Gastroesophageal sphincter (tissue), 3 donors: ENCODE measurements at regions not wholly inside any gene's neighbourhood (a gene's known extent, or its start where the extent isn't known, plus 50 kb on each side); places are given as distances from the start of the nearest gene placed in this dataset.

ENCODE experiments used
- CTCF ChIP-seq, 4 experiments: fragments of 200-600 bp in 2 of 4; fragments of 450-650 bp in 2 of 4; sonication (generic) in 1 of 4; IDR thresholded peaks; one replicate each; pipeline ENCODE4 v1.5.1; 2017 to 2019; ENCODE audit warnings: antibody characterized with exemption in 4 of 4, mild to moderate bottlenecking in 2 of 4, moderate library complexity in 2 of 4
- POLR2A ChIP-seq, 2 donors: fragments of 450-650 bp; IDR thresholded peaks; one replicate each; pipeline ENCODE4 v1.6.1; 2017; ENCODE audit warnings: antibody characterized with exemption in 2 of 2, mild to moderate bottlenecking in 2 of 2, moderate library complexity in 1 of 2

DNA sequence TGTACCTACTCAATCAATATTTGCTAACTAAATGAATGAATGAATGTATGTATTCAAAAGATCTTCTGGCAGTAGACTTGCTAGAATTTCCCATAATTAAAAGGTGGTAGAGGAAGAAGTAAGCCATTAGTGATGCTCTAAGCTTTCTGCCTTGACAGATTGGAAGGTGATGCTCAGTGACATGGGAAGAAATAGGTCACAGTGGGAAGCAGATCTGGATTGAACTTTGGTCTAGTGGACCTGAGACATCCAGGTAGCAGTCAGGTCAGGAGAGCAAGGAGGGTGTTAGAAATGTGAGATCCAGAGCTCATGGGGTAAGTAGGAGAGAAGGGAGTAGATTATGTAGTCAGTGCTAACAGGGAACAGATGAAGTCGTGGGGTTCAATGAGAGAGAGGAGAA is 106.4 kb downstream of the SNX5 start:
- TF ChIP-seq POLR2A (IDR thresholded peaks at IDR 0.05) (no peak), CTCF (IDR thresholded peaks at IDR 0.05) (no peak)
